Neural progenitor cell (in vitro differentiated cells): ENCODE measurements at regions not wholly inside any gene's neighbourhood (a gene's known extent, or its start where the extent isn't known, plus 50 kb on each side); places are given as distances from the start of the nearest gene placed in this dataset.
"Not testable (repeated sequence)": the region's sequence is repeated elsewhere in the genome, so short reads cannot be mapped to it uniquely, and the experiment has no call there.

ENCODE experiments used
- DNase-seq: peaks from one replicate; pipeline ENCODE4 v3.0.0-alpha.2; 2016; ENCODE audit warnings: low spot score
- H2AFZ ChIP-seq: fragments of 200-600 bp; sonication (generic); replicated peaks from 2 replicates; pipeline ENCODE4 v1.6.1; 2016; ENCODE audit warnings: antibody characterized with exemption
- H3F3A ChIP-seq: fragments of 200-600 bp; sonication (generic); 2 replicates; pipeline ENCODE4 v1.6.1; 2016; ENCODE audit warnings: antibody characterized with exemption, low read depth
- H3K27ac ChIP-seq: fragments of 200-600 bp; sonication (generic); 2 replicates; pipeline ENCODE4 v1.5.1; 2016; ENCODE audit warnings: mild to moderate bottlenecking
- H3K27me3 ChIP-seq: fragments of 200-600 bp; sonication (generic); 2 replicates; pipeline ENCODE4 v1.6.1; 2016; ENCODE audit warnings: mild to moderate bottlenecking, moderate library complexity
- H3K36me3 ChIP-seq: fragments of 200-600 bp; sonication (generic); 2 replicates; pipeline ENCODE4 v1.5.1; 2016
- H3K4me1 ChIP-seq: fragments of 200-600 bp; sonication (generic); 2 replicates; pipeline ENCODE4 v1.6.1; 2016; ENCODE audit warnings: mixed run types
- H3K4me2 ChIP-seq: fragments of 200-600 bp; sonication (generic); 2 replicates; pipeline ENCODE4 v1.6.1; 2016
- H3K4me3 ChIP-seq: fragments of 200-600 bp; sonication (generic); 2 replicates; pipeline ENCODE4 v1.5.1; 2016
- H3K79me2 ChIP-seq: fragments of 200-600 bp; sonication (generic); 2 replicates; pipeline ENCODE4 v1.6.1; 2016; ENCODE audit warnings: low read depth
- H3K9ac ChIP-seq: fragments of 200-600 bp; sonication (generic); 2 replicates; pipeline ENCODE4 v1.6.1; 2016
- H3K9me3 ChIP-seq: fragments of 200-600 bp; sonication (generic); 2 replicates; pipeline ENCODE4 v1.5.1; 2016; ENCODE audit warnings: low read depth
- H4K20me1 ChIP-seq: fragments of 200-600 bp; sonication (generic); 2 replicates; pipeline ENCODE4 v1.6.1; 2016; ENCODE audit warnings: low read depth
- H3K27ac Mint-ChIP-seq: 3 replicates; pipeline ENCODE4 v1.8.0; 2021; ENCODE audit warnings: mixed read lengths
- H3K27me3 Mint-ChIP-seq: 2 replicates; pipeline ENCODE4 v1.8.0; 2022; ENCODE audit warnings: low read depth, mild to moderate bottlenecking, inconsistent platforms, moderate library complexity, mixed read lengths; ENCODE audit not compliant: insufficient read depth
- H3K36me3 Mint-ChIP-seq: 3 replicates; pipeline ENCODE4 v1.8.0; 2021; ENCODE audit warnings: mixed read lengths
- H3K4me1 Mint-ChIP-seq: 3 replicates; pipeline ENCODE4 v1.8.0; 2021; ENCODE audit warnings: mixed read lengths
- H3K4me3 Mint-ChIP-seq: 3 replicates; pipeline ENCODE4 v1.8.0; 2021; ENCODE audit warnings: mild to moderate bottlenecking, moderate library complexity, mixed read lengths
- H3K9me3 Mint-ChIP-seq: 3 replicates; pipeline ENCODE4 v1.8.0; 2020; ENCODE audit warnings: mixed read lengths
- EZH2 ChIP-seq: fragments of 200-600 bp; sonication (generic); IDR thresholded peaks from 2 replicates; pipeline ENCODE4 v1.6.1; 2017; ENCODE audit warnings: antibody characterized with exemption, mild to moderate bottlenecking, moderate library complexity
- EZH2phosphoT487 ChIP-seq: fragments of 200-600 bp; sonication (generic); IDR thresholded peaks from 2 replicates; pipeline ENCODE4 v1.6.1; 2017; ENCODE audit warnings: antibody characterized with exemption
- TF ChIP-seq, protein P1 (sequence below): fragments of 200-600 bp; sonication (generic); IDR thresholded peaks from 2 replicates; pipeline ENCODE4 v1.5.1; 2017; ENCODE audit warnings: antibody characterized with exemption, mild to moderate bottlenecking

DNA sequence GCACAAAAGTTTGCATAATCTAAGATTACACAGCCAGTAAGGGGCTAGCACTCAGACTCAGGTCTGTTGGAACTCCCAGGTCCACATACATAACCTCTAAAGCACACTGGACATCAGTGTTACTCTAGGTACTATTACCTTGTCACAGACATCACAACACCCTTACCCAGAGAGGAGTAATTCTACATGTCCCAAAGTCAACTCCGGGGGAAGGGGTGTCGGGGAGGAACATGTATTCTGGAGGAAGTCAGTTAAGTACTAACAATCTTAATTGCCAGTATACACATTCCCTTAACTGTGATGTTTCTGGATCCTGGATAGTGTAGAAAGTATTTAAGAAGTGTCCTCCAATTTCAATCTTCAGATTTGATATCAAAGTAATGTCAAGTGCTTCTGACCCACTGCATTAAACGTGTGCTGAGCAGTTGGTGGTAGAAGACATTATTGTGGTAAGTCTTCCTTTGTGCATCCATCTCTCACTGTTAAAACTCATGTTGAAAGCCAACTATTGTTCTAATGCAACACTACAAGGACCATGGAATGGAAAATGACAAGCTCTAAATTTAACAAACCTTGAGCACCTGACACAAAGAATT, 155.4 kb downstream of the CRPPA start:
- Histone ChIP-seq H3K27me3 (no peaks in the 10 kb centered on the region), H3K9ac (no peak overlapping the region), H2AFZ (no peak overlapping the region), H3K4me3 (no peak overlapping the region), H3K4me1 (no peaks in the 10 kb centered on the region), H3F3A (no peaks in the 10 kb centered on the region), H3K4me2 (no peak overlapping the region), H3K36me3 (no peaks in the 10 kb centered on the region), H3K9me3 (no peaks in the 10 kb centered on the region), H3K27ac (no peak overlapping the region), H4K20me1 (no peaks in the 10 kb centered on the region), H3K79me2 (no peaks in the 10 kb centered on the region)
- no peaks in the 10 kb centered on the region for H3K27me3 Mint-ChIP-seq
- no peak for DNase-seq
- no peaks in the 10 kb centered on the region for H3K4me1 Mint-ChIP-seq
- no peak overlapping the region for H3K4me3 Mint-ChIP-seq
- TF ChIP-seq EZH2, result no peak
- TF ChIP-seq EZH2phosphoT487, result no peak
- TF ChIP-seq, protein P1, sequence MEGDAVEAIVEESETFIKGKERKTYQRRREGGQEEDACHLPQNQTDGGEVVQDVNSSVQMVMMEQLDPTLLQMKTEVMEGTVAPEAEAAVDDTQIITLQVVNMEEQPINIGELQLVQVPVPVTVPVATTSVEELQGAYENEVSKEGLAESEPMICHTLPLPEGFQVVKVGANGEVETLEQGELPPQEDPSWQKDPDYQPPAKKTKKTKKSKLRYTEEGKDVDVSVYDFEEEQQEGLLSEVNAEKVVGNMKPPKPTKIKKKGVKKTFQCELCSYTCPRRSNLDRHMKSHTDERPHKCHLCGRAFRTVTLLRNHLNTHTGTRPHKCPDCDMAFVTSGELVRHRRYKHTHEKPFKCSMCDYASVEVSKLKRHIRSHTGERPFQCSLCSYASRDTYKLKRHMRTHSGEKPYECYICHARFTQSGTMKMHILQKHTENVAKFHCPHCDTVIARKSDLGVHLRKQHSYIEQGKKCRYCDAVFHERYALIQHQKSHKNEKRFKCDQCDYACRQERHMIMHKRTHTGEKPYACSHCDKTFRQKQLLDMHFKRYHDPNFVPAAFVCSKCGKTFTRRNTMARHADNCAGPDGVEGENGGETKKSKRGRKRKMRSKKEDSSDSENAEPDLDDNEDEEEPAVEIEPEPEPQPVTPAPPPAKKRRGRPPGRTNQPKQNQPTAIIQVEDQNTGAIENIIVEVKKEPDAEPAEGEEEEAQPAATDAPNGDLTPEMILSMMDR, result no peak
- no peaks in the 10 kb centered on the region for H3K36me3 Mint-ChIP-seq
- no peak overlapping the region for H3K27ac Mint-ChIP-seq
- no peaks in the 10 kb centered on the region for H3K9me3 Mint-ChIP-seq

DNA sequence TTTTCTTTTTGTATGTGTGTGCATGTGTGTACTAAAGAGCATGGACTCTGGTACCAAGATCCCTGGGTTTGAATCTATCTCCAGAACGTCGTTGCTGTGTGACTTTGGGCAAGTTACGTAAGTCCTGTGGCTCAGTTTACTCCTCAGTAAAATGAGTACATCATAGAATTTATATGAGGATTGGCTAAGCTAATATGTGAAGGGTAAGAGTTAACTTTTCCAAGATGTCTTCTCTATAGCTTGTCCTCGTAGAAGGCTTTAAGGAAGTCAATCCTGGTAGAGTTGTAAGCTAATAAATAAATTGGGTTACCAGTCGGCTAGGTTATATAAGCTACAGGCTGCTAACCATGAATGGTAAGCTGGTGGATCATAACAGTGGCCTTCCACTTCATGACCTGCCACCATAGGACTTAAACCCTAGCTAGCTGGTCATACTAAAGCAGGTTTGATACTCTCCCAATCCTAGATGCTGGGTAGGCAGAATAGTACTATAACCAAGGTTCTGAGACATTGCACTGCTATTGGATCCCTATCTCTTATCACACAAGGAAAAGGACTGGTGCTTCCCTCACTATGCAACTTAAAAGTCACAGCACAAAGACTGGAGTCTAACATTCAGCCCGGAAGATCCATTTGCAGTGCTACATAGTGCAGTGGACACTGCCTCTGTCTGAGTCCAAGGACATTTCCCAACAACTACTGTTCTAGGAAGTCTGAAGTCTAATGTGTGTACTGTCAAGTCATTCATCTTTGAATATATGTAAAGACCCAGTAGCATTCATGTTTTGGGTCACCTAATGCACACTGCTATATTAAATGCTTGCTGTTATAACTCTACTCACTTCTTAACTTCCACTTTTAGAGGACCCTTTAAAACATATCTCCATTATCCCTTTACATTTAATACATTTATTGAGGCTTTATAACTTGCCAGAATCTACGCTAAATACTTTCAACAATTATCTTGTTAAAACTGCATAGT, 156.2 kb downstream of the CRPPA start:
- Histone ChIP-seq H3K9me3 (no peaks in the 10 kb centered on the region), H3K4me3 (no peak overlapping the region), H3K27ac (no peak overlapping the region), H4K20me1 (no peaks in the 10 kb centered on the region), H2AFZ (no peak overlapping the region), H3K79me2 (no peaks in the 10 kb centered on the region), H3K4me1 (no peaks in the 10 kb centered on the region), H3K36me3 (no peaks in the 10 kb centered on the region), H3F3A (no peaks in the 10 kb centered on the region), H3K4me2 (no peak overlapping the region), H3K27me3 (no peaks in the 10 kb centered on the region), H3K9ac (no peak overlapping the region)
- DNase-seq, result no peak
- Mint-ChIP-seq H3K4me1 (no peaks in the 10 kb centered on the region), H3K27ac (no peak overlapping the region), H3K27me3 (no peaks in the 10 kb centered on the region), H3K36me3 (no peaks in the 10 kb centered on the region), H3K9me3 (no peaks in the 10 kb centered on the region), H3K4me3 (no peak overlapping the region)
- TF ChIP-seq, protein P1, result no peak
- TF ChIP-seq EZH2 (no peak), EZH2phosphoT487 (no peak)

DNA sequence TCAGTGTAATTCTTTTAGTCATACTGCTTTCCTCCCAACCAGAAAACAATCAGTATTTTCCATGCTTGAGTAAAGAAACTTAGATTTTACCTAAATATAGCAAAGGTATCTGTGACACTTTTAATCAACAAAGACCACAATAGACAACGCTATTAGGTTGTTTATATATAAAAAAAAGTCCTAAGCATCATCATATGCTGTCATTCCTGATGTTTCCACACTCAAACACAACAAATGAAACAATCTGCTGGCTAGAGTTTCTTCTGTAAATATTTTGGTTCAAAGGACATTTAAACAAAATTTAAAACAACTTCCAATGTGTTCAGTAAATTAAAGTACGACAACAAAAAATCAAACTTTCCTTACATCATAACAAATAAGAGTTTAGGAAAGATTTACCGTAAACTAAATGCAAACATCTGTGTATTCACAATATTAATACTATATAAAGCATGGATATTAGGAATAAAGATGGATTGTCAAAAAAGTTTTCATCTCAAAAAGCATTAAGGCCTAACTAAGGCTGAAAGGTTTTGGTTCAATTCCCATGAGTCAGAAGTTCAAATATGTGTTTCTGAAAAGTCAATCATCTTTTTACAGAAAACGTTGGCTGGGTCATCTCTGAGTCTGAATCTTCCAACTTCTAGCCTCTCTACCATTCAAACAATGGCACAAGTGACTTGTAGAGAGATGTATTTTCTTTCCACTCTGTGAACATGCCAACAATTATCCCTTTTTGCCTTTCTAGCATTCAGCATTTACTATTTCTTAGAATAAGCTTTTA, 157.1 kb downstream of the CRPPA start:
- no peak overlapping the region for H3K4me2 ChIP-seq
- Mint-ChIP-seq H3K4me1 (no peaks in the 10 kb centered on the region), H3K9me3 (no peaks in the 10 kb centered on the region), H3K27ac (no peak overlapping the region), H3K36me3 (no peaks in the 10 kb centered on the region), H3K4me3 (no peak overlapping the region), H3K27me3 (no peaks in the 10 kb centered on the region)
- H3K27ac ChIP-seq, result no peak overlapping the region
- H3K4me3 ChIP-seq, result no peak overlapping the region
- no peaks in the 10 kb centered on the region for H3K4me1 ChIP-seq
- no peaks in the 10 kb centered on the region for H3K79me2 ChIP-seq
- H4K20me1 ChIP-seq, result no peaks in the 10 kb centered on the region
- H3K27me3 ChIP-seq, result no peaks in the 10 kb centered on the region
- no peaks in the 10 kb centered on the region for H3F3A ChIP-seq
- no peaks in the 10 kb centered on the region for H3K36me3 ChIP-seq
- no peaks in the 10 kb centered on the region for H3K9me3 ChIP-seq
- no peak overlapping the region for H3K9ac ChIP-seq
- TF ChIP-seq EZH2 (no peak), EZH2phosphoT487 (no peak)
- TF ChIP-seq, protein P1, result no peak
- DNase-seq, result no peak
- H2AFZ ChIP-seq, result no peak overlapping the region

DNA sequence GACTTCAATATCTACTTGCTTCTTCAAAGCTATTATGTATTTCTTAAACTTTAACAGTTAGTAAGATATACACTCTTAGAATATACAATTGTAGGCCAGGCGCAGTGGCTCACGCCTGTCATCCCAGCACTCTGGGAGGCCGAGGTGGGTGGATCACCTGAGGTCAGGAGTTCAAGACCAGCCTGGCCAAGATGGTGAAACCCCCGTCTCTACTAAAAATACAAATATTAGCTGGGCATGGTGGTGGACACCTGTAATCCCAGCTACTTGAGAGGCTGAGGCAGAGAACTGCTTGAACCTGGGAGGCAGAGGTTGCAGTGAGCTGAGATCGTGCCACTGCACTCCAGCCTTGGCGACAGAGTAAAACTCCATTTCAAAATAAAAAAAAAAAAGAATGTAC, 158.0 kb downstream of the CRPPA start:
- not testable (repeated sequence) for H3K4me3 ChIP-seq, H3K36me3 Mint-ChIP-seq

More for the DNA sequence above, 158.0 kb downstream of the CRPPA start:
- not testable (repeated sequence) for H3K4me1 Mint-ChIP-seq, H3K27me3 ChIP-seq, H3K36me3 ChIP-seq, H3K27me3 Mint-ChIP-seq, H3K4me3 Mint-ChIP-seq, DNase-seq, H4K20me1 ChIP-seq, H3K27ac ChIP-seq, H3K4me1 ChIP-seq, H3K9me3 Mint-ChIP-seq, H3K79me2 ChIP-seq, H3K9me3 ChIP-seq, H2AFZ ChIP-seq, H3K9ac ChIP-seq, H3F3A ChIP-seq, H3K4me2 ChIP-seq, H3K27ac Mint-ChIP-seq
